ENCODE measurements at regions not wholly inside any gene's neighbourhood (a gene's known extent, or its start where the extent isn't known, plus 50 kb on each side); places are given as distances from the start of the nearest gene placed in this dataset.

GRCh38 chr2:121955872-121956271, 200.4 kb downstream of the TSN start:
- H3K4me1 ChIP-seq: no peaks in the 10 kb centered on the region
- H3K27me3 ChIP-seq: no peaks in the 10 kb centered on the region
- no peak overlapping the region for H3K4me3 ChIP-seq
- no peak overlapping the region for H3K27ac ChIP-seq
- ATAC-seq (ENCODE audit: low FRiP score in 2 of 2) (no peak), DNase-seq (no peak)
- no peak for TF ChIP-seq CTCF (IDR thresholded peaks at IDR 0.05)
- TF ChIP-seq EP300 (IDR thresholded peaks at IDR 0.05): no peak
- TF ChIP-seq POLR2A (IDR thresholded peaks at IDR 0.05): no peak
- no peak for TF ChIP-seq POLR2AphosphoS5 (IDR thresholded peaks at IDR 0.05)
- 64 to 78% methylated on average over 9 of the region's 9 CpGs for WGBS, 2 donors
- H3K36me3 ChIP-seq: no peaks in the 10 kb centered on the region
- H3K9me3 ChIP-seq: no peaks in the 10 kb centered on the region

GRCh38 chr2:121960251-121960650, 204.8 kb downstream of the TSN start:
- TF ChIP-seq POLR2AphosphoS5 (IDR thresholded peaks at IDR 0.05) (no peak), EP300 (IDR thresholded peaks at IDR 0.05) (no peak), CTCF (IDR thresholded peaks at IDR 0.05) (no peak), POLR2A (IDR thresholded peaks at IDR 0.05) (no peak)
- no peak for ATAC-seq (ENCODE audit: low FRiP score in 2 of 2)
- no peaks in the 10 kb centered on the region for H3K9me3 ChIP-seq
- 85 to 88% methylated on average over 7 of the region's 7 CpGs for WGBS, 2 donors
- H3K27ac ChIP-seq: no peak overlapping the region
- no peaks in the 10 kb centered on the region for H3K36me3 ChIP-seq
- no peak overlapping the region for H3K4me3 ChIP-seq
- H3K4me1 ChIP-seq: no peaks in the 10 kb centered on the region
- H3K27me3 ChIP-seq: no peaks in the 10 kb centered on the region
- no peak for DNase-seq

- ATAC-seq (ENCODE audit: low FRiP score in 2 of 2): no peak
- no peak for TF ChIP-seq POLR2AphosphoS5 (IDR thresholded peaks at IDR 0.05)
- TF ChIP-seq POLR2A (IDR thresholded peaks at IDR 0.05): no peak
- TF ChIP-seq CTCF (IDR thresholded peaks at IDR 0.05): no peak
- TF ChIP-seq EP300 (IDR thresholded peaks at IDR 0.05): no peak
- Histone ChIP-seq H3K27me3 (no peaks in the 10 kb centered on the region), H3K4me1 (no peaks in the 10 kb centered on the region), H3K9me3 (no peaks in the 10 kb centered on the region), H3K36me3 (no peaks in the 10 kb centered on the region), H3K4me3 (no peak overlapping the region), H3K27ac (no peak overlapping the region)
- no peak for DNase-seq
- WGBS, 2 donors: 89 to 91% methylated on average over 5 of the region's 5 CpGs
Observed at GRCh38 chr2:121961761-121962160, 206.3 kb downstream of the TSN start.

GRCh38 chr2:121965661-121966060, 210.2 kb downstream of the TSN start:
- peaks cover 0 to 2% (median 0%) of the 10 kb centered on the region in 4 donors for H3K4me1 ChIP-seq
- H3K9me3 ChIP-seq: no peaks in the 10 kb centered on the region
- no peak overlapping the region for H3K27ac ChIP-seq
- H3K27me3 ChIP-seq: no peaks in the 10 kb centered on the region
- WGBS, 2 donors: 75 to 82% methylated on average over 7 of the region's 7 CpGs
- ATAC-seq (ENCODE audit: low FRiP score in 2 of 2) (no peak), DNase-seq (no peak)
- no peak overlapping the region for H3K4me3 ChIP-seq
- TF ChIP-seq POLR2A (IDR thresholded peaks at IDR 0.05) (no peak), CTCF (IDR thresholded peaks at IDR 0.05) (no peak), POLR2AphosphoS5 (IDR thresholded peaks at IDR 0.05) (no peak), EP300 (IDR thresholded peaks at IDR 0.05) (no peak)
- H3K36me3 ChIP-seq: no peaks in the 10 kb centered on the region

GRCh38 chr2:121966663-121967062, 211.2 kb downstream of the TSN start:
- Histone ChIP-seq H3K36me3 (no peaks in the 10 kb centered on the region), H3K27me3 (no peaks in the 10 kb centered on the region), H3K27ac (no peak overlapping the region), H3K9me3 (no peaks in the 10 kb centered on the region), H3K4me3 (no peak overlapping the region), H3K4me1 (peaks cover 0 to 2% (median 0%) of the 10 kb centered on the region in 4 donors)
- ATAC-seq (ENCODE audit: low FRiP score in 2 of 2) (no peak), DNase-seq (no peak)
- no peak for TF ChIP-seq POLR2AphosphoS5 (IDR thresholded peaks at IDR 0.05)
- no peak for TF ChIP-seq EP300 (IDR thresholded peaks at IDR 0.05)
- WGBS, 2 donors: 84 to 85% methylated on average over 3 of the region's 3 CpGs
